ENCODE measurements at regions not wholly inside any gene's neighbourhood (a gene's known extent, or its start where the extent isn't known, plus 50 kb on each side); places are given as distances from the start of the nearest gene placed in this dataset.

GRCh38 chr3:11096266-11097139 is 57.8 kb upstream of the HRH1 start:
- TF ChIP-seq MAX (IDR thresholded peaks at IDR 0.05) (peak; percentile 31; the same call in 1 of the 2 replicates), EGR1 (IDR thresholded peaks at IDR 0.05) (peak; percentile 89), USF1 (IDR thresholded peaks at IDR 0.05) (no peak)

- TF ChIP-seq YY1 (IDR thresholded peaks at IDR 0.05; ENCODE audit: low read depth) (no peak), TAF1 (IDR thresholded peaks at IDR 0.05; ENCODE audit: low read depth) (no peak), EGR1 (IDR thresholded peaks at IDR 0.05) (no peak), CREB1 (IDR thresholded peaks at IDR 0.05; ENCODE audit: low read depth) (no peak)
These were observed 55.0 kb upstream of the HRH1 start for GRCh38 chr3:11099306-11099705.
